H9 (cell line): ENCODE measurements at regions not wholly inside any gene's neighbourhood (a gene's known extent, or its start where the extent isn't known, plus 50 kb on each side); places are given as distances from the start of the nearest gene placed in this dataset.

Experiments used
- DNase-seq: peaks from one replicate; pipeline ENCODE4 v3.0.0-alpha.2; 2017
- H2AFZ ChIP-seq: one replicate; pipeline ENCODE4 v1.6.1; 2013; ENCODE audit warnings: mild to moderate bottlenecking, low read length, control low read depth, moderate library complexity
- H2AK5ac ChIP-seq: 2 replicates; pipeline ENCODE4 v1.6.1; 2013; ENCODE audit warnings: low read length, control low read depth, mixed read lengths; ENCODE audit not compliant: insufficient read length
- H2BK120ac ChIP-seq: one replicate; pipeline ENCODE4 v1.6.1; 2013; ENCODE audit warnings: low read depth, mild to moderate bottlenecking, low read length, control low read depth, inconsistent platforms; ENCODE audit not compliant: poor library complexity, severe bottlenecking
- H2BK12ac ChIP-seq: 2 replicates; pipeline ENCODE4 v1.6.1; 2013; ENCODE audit warnings: low read length, control low read depth, mixed read lengths, low read depth; ENCODE audit not compliant: insufficient read length
- H2BK15ac ChIP-seq: 2 replicates; pipeline ENCODE4 v1.6.1; 2013; ENCODE audit warnings: low read depth, low read length, control low read depth
- H2BK20ac ChIP-seq: one replicate; pipeline ENCODE4 v1.6.1; 2013; ENCODE audit warnings: low read depth, mild to moderate bottlenecking, low read length, control low read depth, inconsistent platforms; ENCODE audit not compliant: poor library complexity, severe bottlenecking
- H2BK5ac ChIP-seq: 2 replicates; pipeline ENCODE4 v1.6.1; 2013; ENCODE audit warnings: low read length, control low read depth, mixed read lengths; ENCODE audit not compliant: insufficient read length
- H3K14ac ChIP-seq: 2 replicates; pipeline ENCODE4 v1.6.1; 2013; ENCODE audit warnings: low read length, control low read depth; ENCODE audit not compliant: insufficient read depth
- H3K18ac ChIP-seq: 2 replicates; pipeline ENCODE4 v1.6.1; 2013; ENCODE audit warnings: low read depth, mild to moderate bottlenecking, mixed read lengths, low read length, control low read depth; ENCODE audit not compliant: insufficient read length
- H3K23ac ChIP-seq: 2 replicates; pipeline ENCODE4 v1.6.1; 2013; ENCODE audit warnings: low read length, control low read depth, mixed read lengths, low read depth; ENCODE audit not compliant: insufficient read length
- H3K23me2 ChIP-seq: 2 replicates; pipeline ENCODE4 v1.6.1; 2013; ENCODE audit warnings: low read depth, mild to moderate bottlenecking, mixed read lengths, low read length, control low read depth; ENCODE audit not compliant: insufficient read length, poor library complexity, severe bottlenecking
- H3K27ac ChIP-seq: 2 replicates; pipeline ENCODE4 v1.5.1; 2013; ENCODE audit warnings: low read length, control low read depth, mixed read lengths, low read depth; ENCODE audit not compliant: insufficient read length
- H3K27me3 ChIP-seq: 2 replicates; pipeline ENCODE4 v1.6.1; 2013; ENCODE audit warnings: low read length, control low read depth, inconsistent platforms; ENCODE audit not compliant: insufficient read depth
- H3K4ac ChIP-seq: 2 replicates; pipeline ENCODE4 v1.6.1; 2013; ENCODE audit warnings: low read depth, mild to moderate bottlenecking, control low read depth, inconsistent platforms, low read length, moderate library complexity
- H3K4me1 ChIP-seq: 2 replicates; pipeline ENCODE4 v1.6.1; 2013; ENCODE audit warnings: low read length, control low read depth, inconsistent platforms; ENCODE audit not compliant: insufficient read depth
- H3K4me2 ChIP-seq: 2 replicates; pipeline ENCODE4 v1.6.1; 2013; ENCODE audit warnings: low read length, control low read depth, mixed read lengths; ENCODE audit not compliant: insufficient read length, insufficient read depth
- H3K56ac ChIP-seq: 2 replicates; pipeline ENCODE4 v1.6.1; 2013; ENCODE audit warnings: low read depth, mild to moderate bottlenecking, mixed read lengths, low read length, control low read depth; ENCODE audit not compliant: insufficient read length
- H3K79me1 ChIP-seq: 2 replicates; pipeline ENCODE4 v1.6.1; 2013; ENCODE audit warnings: low read depth, mild to moderate bottlenecking, moderate library complexity, low read length, control low read depth, inconsistent platforms; ENCODE audit not compliant: insufficient read depth, poor library complexity, severe bottlenecking
- H3K79me2 ChIP-seq: 2 replicates; pipeline ENCODE4 v1.6.1; 2013; ENCODE audit warnings: low read length, control low read depth, inconsistent platforms; ENCODE audit not compliant: insufficient read depth
- H3K9ac ChIP-seq: 2 replicates; pipeline ENCODE4 v1.6.1; 2013; ENCODE audit warnings: low read length, control low read depth, mixed read lengths; ENCODE audit not compliant: insufficient read length; ENCODE audit errors: extremely low read depth
- H3K9me3 ChIP-seq: one replicate; pipeline ENCODE4 v1.6.1; 2013; ENCODE audit warnings: low read depth, low read length, inconsistent platforms; ENCODE audit not compliant: control insufficient read depth
- H3T11ph ChIP-seq: one replicate; pipeline ENCODE4 v1.6.1; 2013; ENCODE audit warnings: mild to moderate bottlenecking, low read length, control low read depth, inconsistent platforms
- H4K20me1 ChIP-seq: one replicate; pipeline ENCODE4 v1.6.1; 2013; ENCODE audit not compliant: control insufficient read depth, insufficient read length, insufficient read depth
- H4K5ac ChIP-seq: 2 replicates; pipeline ENCODE4 v1.6.1; 2013; ENCODE audit warnings: low read depth, mild to moderate bottlenecking, mixed read lengths, low read length, control low read depth; ENCODE audit not compliant: insufficient read length
- H4K8ac ChIP-seq: replicated peaks from 2 replicates; pipeline ENCODE4 v1.6.1; 2013; ENCODE audit warnings: low read length, control low read depth, mixed read lengths, low read depth; ENCODE audit not compliant: insufficient read length
- H4K91ac ChIP-seq: 2 replicates; pipeline ENCODE4 v1.6.1; 2013; ENCODE audit warnings: low read depth, mild to moderate bottlenecking, moderate library complexity, mixed read lengths, low read length, control low read depth; ENCODE audit not compliant: insufficient read length
- H3K27ac Mint-ChIP-seq, 3 experiments: 2 replicates in 2 of 3; 3 replicates in 1 of 3; pipeline ENCODE4 v1.8.0; 2020 to 2021; ENCODE audit warnings: mixed read lengths in 3 of 3, mild to moderate bottlenecking in 1 of 3, moderate library complexity in 1 of 3
- H3K27me3 Mint-ChIP-seq: 2 replicates; pipeline ENCODE4 v1.8.0; 2021; ENCODE audit warnings: low read depth, mild to moderate bottlenecking, moderate library complexity, mixed read lengths
- H3K36me3 Mint-ChIP-seq, 3 experiments: 2 replicates in 2 of 3; 3 replicates in 1 of 3; pipeline ENCODE4 v1.8.0; 2020 to 2021; ENCODE audit warnings: low read depth in 3 of 3, mixed read lengths in 3 of 3; ENCODE audit not compliant: insufficient read depth in 1 of 3
- H3K4me1 Mint-ChIP-seq, 2 experiments: 2 replicates each; pipeline ENCODE4 v1.8.0; 2020; ENCODE audit warnings: mixed read lengths in 2 of 2
- H3K4me3 Mint-ChIP-seq, 2 experiments: 2 replicates in 1 of 2; 3 replicates in 1 of 2; pipeline ENCODE4 v1.8.0; 2020 to 2021; ENCODE audit warnings: mild to moderate bottlenecking in 2 of 2, mixed read lengths in 2 of 2, moderate library complexity in 1 of 2
- H3K9me3 Mint-ChIP-seq, 2 experiments: 2 replicates in 1 of 2; 3 replicates in 1 of 2; pipeline ENCODE4 v1.8.0; 2020; ENCODE audit warnings: mild to moderate bottlenecking in 2 of 2, mixed read lengths in 2 of 2, moderate library complexity in 1 of 2
- WGBS: extraction: QIAGEN DNeasy Blood & Tissue Kit; methylation state at CpG from one replicate; pipeline ENCODE4 v1.1.7; 2013; ENCODE audit warnings: missing lambda C conversion rate, low lambda C conversion rate, mixed read lengths; ENCODE audit not compliant: insufficient read length; ENCODE audit errors: extremely low coverage; 5-methylcytosine and 5-hydroxymethylcytosine counted together
- TF ChIP-seq, protein P1 (sequence below): fragments of 200-600 bp; sonication (generic); conservative IDR thresholded peaks from 3 replicates; pipeline ENCODE4 v1.8.0; 2021; ENCODE audit warnings: antibody characterized with exemption, mild to moderate bottlenecking

- Histone ChIP-seq H3K56ac (no peak overlapping the region), H3K79me1 (no peaks in the 10 kb centered on the region), H3K4me2 (no peak overlapping the region), H4K5ac (no peak overlapping the region), H2BK12ac (no peak overlapping the region), H3K4ac (no peak overlapping the region), H2BK15ac (no peak overlapping the region), H3K79me2 (no peaks in the 10 kb centered on the region), H4K20me1 (no peaks in the 10 kb centered on the region), H2BK20ac (no peak overlapping the region), H3T11ph (no peak overlapping the region), H3K4me1 (peaks cover 10% of the 10 kb centered on the region; the same call in 1 of the 2 replicates), H4K8ac (no peak overlapping the region), H3K23ac (no peak overlapping the region), H2BK120ac (no peak overlapping the region), H3K27ac (no peak overlapping the region), H3K9ac (no peak overlapping the region), H3K14ac (no peak overlapping the region; the same call in 1 of the 2 replicates), H2BK5ac (no peak overlapping the region), H2AK5ac (no peak overlapping the region), H2AFZ (no peak overlapping the region), H3K9me3 (no peaks in the 10 kb centered on the region), H3K18ac (no peak overlapping the region), H3K27me3 (no peaks in the 10 kb centered on the region), H3K23me2 (no peaks in the 10 kb centered on the region), H4K91ac (no peak overlapping the region)
- peaks cover 14 to 16% of the 10 kb centered on the region in 2 experiments for H3K9me3 Mint-ChIP-seq
- H3K4me3 Mint-ChIP-seq: no peak overlapping the region
- no peak for DNase-seq
- WGBS: 100% methylated on average over 1 of the region's 11 CpGs
- H3K27ac Mint-ChIP-seq: no peak overlapping the region
- peaks cover 22 to 29% of the 10 kb centered on the region in 2 experiments for H3K4me1 Mint-ChIP-seq
- H3K36me3 Mint-ChIP-seq: peaks cover 0 to 10% (median 6%) of the 10 kb centered on the region in 3 experiments; a peak in 5 of 7 replicates
- peaks cover 10% of the 10 kb centered on the region for H3K27me3 Mint-ChIP-seq
- TF ChIP-seq, protein P1, sequence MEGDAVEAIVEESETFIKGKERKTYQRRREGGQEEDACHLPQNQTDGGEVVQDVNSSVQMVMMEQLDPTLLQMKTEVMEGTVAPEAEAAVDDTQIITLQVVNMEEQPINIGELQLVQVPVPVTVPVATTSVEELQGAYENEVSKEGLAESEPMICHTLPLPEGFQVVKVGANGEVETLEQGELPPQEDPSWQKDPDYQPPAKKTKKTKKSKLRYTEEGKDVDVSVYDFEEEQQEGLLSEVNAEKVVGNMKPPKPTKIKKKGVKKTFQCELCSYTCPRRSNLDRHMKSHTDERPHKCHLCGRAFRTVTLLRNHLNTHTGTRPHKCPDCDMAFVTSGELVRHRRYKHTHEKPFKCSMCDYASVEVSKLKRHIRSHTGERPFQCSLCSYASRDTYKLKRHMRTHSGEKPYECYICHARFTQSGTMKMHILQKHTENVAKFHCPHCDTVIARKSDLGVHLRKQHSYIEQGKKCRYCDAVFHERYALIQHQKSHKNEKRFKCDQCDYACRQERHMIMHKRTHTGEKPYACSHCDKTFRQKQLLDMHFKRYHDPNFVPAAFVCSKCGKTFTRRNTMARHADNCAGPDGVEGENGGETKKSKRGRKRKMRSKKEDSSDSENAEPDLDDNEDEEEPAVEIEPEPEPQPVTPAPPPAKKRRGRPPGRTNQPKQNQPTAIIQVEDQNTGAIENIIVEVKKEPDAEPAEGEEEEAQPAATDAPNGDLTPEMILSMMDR: no peak
Observed at GRCh38 chr11:115585361-115586024, 81.3 kb upstream of the CADM1 start.
